ENCODE measurements at regions not wholly inside any gene's neighbourhood (a gene's known extent, or its start where the extent isn't known, plus 50 kb on each side); places are given as distances from the start of the nearest gene placed in this dataset.
A peak's percentile ranks its signal among the peaks of the same experiment; 100 is the strongest.

DNA sequence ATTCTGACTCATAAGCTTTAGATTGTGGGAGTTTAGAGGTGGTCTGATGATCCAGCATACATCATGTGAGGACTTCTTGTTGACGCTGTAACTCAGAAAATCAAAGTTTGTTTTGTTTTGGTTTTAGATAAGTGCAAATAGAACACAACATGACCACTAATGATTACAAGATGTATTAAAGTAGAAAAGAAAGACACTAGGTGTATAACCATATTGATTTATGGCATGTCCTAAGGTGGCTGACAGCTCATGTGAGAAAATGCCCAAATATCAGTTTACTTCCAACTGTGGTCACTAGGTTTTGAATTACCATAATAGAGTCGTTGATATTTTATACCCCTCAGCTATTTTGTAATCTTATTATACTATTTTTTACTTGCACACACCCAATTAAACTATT is 1131.4 kb upstream of the PHF14 start:
- no peak for DNase-seq (ENCODE audit: low read depth, low spot score)

DNA sequence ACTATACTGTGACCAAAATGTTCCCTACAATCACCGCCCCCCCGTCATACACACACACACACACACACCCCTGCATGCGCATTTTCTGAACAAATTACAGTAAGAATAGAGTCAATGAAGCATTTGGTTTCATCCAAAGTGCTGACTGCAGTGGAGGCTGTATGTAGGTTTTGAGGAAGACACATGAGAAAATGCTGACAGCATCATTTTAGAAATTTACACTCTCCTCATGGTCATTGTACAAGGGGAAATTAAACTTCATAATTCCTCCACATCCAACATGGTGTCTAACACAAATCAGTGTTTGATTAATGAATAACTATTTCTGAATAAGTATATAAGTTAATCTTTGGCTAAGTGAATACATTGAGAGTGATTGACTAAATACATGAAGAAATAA is 1126.8 kb upstream of the PHF14 start:
- no peak for DNase-seq (ENCODE audit: low read depth, low spot score)

- no peak for DNase-seq (ENCODE audit: low read depth, low spot score)
Observed at GRCh38 chr7:9854605-9855004, 1119.1 kb upstream of the PHF14 start.

- DNase-seq (ENCODE audit: low read depth, low spot score): no peak
Observed at GRCh38 chr7:9856668-9857067, 1117.0 kb upstream of the PHF14 start.

GRCh38 chr7:9863545-9863944 is 1110.1 kb upstream of the PHF14 start:
- DNase-seq (ENCODE audit: low read depth, low spot score): no peak

GRCh38 chr7:9869151-9869550 is 1104.5 kb upstream of the PHF14 start:
- no peak for DNase-seq (ENCODE audit: low read depth, low spot score)

- DNase-seq (ENCODE audit: low read depth, low spot score): no peak
Observed at GRCh38 chr7:9869566-9869965, 1104.1 kb upstream of the PHF14 start.

DNA sequence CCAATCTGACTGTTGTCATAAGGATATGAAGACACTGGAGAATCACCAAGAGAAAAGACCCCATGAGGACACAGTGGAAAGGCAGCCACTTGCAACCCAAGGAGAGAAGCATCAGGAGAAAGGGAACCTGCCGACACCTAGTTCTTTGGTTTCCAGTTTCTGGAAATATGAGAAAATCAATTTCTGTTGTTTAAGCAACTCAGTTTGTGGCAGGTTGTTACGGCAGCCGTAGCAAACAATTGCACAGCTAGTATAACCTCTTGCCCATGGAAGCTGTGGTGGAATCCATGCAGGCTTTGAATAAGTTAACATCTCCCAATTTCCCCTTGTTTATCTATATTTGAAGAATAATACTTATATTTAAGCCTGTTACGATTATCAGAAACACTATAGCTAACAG is 1103.0 kb upstream of the PHF14 start:
- DNase-seq (ENCODE audit: low read depth, low spot score): no peak

DNA sequence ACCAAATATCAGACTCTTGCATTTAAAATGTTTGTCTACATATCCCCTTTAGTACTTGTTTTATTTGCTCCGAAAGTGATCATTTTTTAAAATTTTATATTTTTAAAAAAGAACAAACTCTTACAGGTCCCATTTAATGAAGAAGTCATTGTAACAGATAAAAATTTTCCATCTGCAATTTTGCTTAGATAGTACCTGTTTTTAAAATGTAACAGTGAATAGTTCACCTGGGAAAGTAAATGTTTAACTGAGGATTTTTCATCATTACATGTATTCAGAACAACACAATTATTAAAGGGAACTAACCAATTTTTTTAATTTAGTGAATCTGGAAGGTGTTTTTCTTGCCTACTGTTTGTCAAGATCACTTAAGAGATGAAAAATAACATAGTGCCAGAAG is 1099.5 kb upstream of the PHF14 start:
- DNase-seq (ENCODE audit: low read depth, low spot score): no peak

- no peak for DNase-seq (ENCODE audit: low read depth, low spot score)
Observed at GRCh38 chr7:9876053-9876452, 1097.6 kb upstream of the PHF14 start.

GRCh38 chr7:9889554-9889953 is 1084.1 kb upstream of the PHF14 start:
- DNase-seq (ENCODE audit: low read depth, low spot score): no peak

- DNase-seq (ENCODE audit: low read depth, low spot score): peak; percentile 2
Observed at GRCh38 chr7:9890092-9890491, 1083.6 kb upstream of the PHF14 start.

DNA sequence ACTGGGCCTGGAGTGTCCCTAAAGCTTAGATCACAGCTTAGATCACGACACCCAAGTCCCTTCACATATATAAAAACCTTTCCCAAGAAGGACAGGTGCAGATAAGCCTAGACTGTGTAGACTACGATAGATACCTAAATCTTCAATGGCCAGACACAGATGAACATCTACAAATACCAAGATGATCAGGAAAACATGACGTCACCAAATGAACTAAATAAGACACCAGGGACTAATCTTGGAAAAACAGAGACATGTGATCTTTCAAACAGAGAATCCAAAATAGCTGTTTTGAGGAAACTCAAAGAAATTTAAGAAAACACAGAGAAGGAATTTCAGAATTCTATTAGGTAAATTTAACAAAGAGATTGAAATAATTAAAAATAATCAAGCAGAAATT is 1082.6 kb upstream of the PHF14 start:
- no peak for DNase-seq (ENCODE audit: low read depth, low spot score)

- DNase-seq (ENCODE audit: low read depth, low spot score): no peak
Observed at GRCh38 chr7:9900339-9900738, 1073.3 kb upstream of the PHF14 start.

DNA sequence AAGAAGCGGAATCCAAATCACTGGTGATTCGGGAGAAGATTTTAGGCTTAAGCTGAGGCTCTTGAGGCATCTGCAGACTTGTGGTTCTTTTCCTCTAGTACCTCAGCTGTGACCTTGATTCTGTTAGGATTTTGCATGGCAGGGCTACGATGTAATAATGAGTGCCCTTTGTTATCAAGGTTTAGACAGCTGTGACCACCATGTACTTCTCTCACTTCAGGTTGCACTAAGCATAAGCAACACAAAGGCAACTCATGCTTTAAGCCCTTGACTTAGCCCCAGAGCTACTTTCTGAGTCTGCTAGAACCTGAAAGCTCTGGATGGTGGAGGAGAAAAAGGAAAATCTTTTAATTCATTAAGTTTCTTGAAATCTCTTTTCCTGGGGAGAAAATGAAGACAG is 1052.3 kb upstream of the PHF14 start:
- DNase-seq (ENCODE audit: low read depth, low spot score): no peak

DNA sequence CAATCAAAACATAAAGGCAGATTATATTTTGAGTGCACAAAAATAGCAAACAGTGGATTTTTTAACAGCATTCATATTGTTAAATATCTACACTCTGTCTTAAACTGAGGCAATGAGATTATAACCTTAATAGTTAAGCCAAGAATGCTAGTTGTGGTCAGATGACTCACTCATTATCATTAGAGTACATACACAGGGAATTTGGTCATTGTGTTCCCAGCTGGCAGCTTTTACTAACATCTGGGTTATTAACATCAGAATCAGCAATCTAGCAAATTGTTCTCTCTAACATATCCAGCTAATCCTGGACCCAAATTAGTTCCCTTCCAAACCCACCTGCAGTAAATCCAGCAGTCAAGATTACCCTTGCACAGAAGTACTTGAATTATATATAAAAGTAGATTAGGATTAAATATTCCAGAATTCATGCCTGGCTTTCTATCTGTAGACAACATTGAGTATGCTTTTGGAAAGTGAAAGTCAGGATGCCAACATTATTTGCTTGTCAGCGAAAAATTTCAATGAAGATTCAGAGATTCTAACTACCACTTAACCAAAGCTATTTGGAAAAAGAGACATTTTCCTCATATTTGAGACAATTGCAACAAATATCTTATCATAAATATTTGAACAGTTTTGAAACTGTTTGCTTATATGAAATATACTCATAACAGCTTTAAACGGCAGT is 1035.6 kb upstream of the PHF14 start:
- no peak for DNase-seq (ENCODE audit: low read depth, low spot score)

- no peak for DNase-seq (ENCODE audit: low read depth, low spot score)
Observed at GRCh38 chr7:9939176-9939575, 1034.5 kb upstream of the PHF14 start.

GRCh38 chr7:9945131-9945530 is 1028.5 kb upstream of the PHF14 start:
- DNase-seq (ENCODE audit: low read depth, low spot score): no peak

DNA sequence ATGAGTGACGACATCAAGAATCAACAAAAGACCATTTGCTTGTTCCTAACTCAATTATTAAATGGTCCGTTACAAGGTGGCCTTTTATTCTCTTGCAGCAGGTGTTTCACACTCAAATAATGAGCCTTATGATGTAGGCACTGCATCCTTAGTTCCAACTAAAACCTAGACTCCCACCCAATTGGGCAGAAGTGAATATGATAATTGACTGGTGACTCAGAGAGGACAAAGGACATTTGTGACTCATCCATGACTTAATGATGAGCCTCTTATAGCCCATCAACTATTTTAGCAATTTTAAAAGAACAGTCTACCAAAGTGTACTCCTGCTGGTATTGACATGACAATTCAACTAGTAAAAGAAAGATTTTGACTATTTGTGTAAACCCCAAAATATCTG is 1027.8 kb upstream of the PHF14 start:
- DNase-seq (ENCODE audit: low read depth, low spot score): no peak

- DNase-seq (ENCODE audit: low read depth, low spot score): no peak
Observed at GRCh38 chr7:9955138-9955537, 1018.5 kb upstream of the PHF14 start.

DNA sequence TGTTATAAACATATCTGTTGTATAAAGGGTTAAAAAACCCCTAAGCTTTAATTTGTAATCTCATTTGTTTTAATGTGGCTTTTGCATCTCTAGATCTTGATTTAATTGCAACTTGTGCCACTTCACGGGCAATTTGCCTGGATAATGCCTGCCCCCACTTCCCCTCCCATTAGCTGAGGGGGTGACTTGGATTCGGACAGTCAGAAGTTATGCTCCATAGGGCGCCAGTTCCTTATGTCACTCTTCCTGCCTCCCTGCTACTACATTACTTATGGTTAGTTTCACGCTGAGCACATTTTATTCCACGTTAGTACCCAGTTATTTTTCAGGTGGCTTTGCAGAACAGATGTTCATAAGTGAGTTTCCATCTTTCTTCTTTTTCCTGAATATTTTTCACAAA is 1015.2 kb upstream of the PHF14 start:
- DNase-seq (ENCODE audit: low read depth, low spot score): no peak

- no peak for DNase-seq (ENCODE audit: low read depth, low spot score)
Observed at GRCh38 chr7:9960460-9960859, 1013.2 kb upstream of the PHF14 start.

DNA sequence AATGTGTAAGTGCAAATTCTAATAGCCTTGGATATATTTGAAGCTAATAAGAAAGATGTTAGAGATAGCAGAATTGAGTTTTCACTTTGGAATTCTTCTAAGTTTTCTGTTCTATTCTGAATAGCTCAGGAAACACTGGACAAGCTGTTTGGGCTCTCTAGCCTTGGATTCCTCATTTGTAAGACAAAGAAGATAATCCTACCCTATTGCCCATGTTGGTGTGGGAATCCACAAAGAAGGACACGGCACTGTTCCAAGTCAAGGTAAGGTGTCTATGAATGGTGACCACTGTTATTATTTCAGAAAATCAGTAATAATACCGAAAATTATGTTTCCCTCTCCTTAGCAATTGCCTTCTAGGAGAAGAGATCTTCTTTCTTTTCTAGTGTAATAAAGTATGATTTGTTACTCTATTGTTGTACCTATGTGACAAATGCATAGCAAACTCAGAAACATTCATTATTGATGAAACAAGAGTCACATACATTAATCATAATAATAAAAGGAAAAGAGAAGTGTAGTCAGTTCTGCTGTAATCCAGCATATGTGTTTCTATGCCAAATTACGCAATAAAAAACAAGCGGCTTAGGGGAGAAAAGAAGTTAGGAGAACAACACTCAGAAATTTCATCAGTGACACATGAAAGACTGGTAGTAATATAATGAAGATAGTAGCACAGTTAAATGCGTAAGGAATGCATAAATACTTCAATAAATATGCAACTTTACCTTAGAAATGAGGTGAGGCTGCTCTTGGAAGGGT is 1012.3 kb upstream of the PHF14 start:
- no peak for DNase-seq (ENCODE audit: low read depth, low spot score)

DNA sequence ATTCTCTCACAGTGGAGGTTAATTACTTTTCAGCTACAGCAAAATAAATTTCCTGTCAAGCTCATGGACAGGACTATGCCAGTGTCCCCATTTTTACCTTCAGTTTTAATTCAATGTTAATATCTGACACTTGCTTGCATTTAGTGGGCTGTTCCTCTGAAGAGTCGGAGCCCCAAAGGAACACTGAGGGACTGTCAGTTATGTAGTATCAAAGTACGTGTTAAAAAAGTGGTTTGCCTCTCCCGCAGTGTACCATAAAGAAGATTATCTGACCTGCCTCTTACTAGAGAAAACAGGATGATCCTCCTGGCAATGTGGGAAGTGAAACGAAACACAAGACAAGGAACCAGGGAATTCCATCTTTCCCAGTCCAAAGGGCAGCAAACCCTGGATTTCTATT is 1010.9 kb upstream of the PHF14 start:
- no peak for DNase-seq (ENCODE audit: low read depth, low spot score)
